MV-4-11 (cell line): ENCODE measurements at regions not wholly inside any gene's neighbourhood (a gene's known extent, or its start where the extent isn't known, plus 50 kb on each side); places are given as distances from the start of the nearest gene placed in this dataset.
"Not testable (repeated sequence)": the region's sequence is repeated elsewhere in the genome, so short reads cannot be mapped to it uniquely, and the experiment has no call there.

Experiments
- DNase-seq: peaks from one replicate; lab custom pipeline; 2025; lab: John Stamatoyannopoulos, UW

GRCh38 chr6:71603021-71603420 is 283.3 kb upstream of the RIMS1 start:
- DNase-seq, result no peak

- no peak for DNase-seq
Measured at GRCh38 chr6:71608646-71609045, 277.7 kb upstream of the RIMS1 start.

- no peak for DNase-seq
Measured at GRCh38 chr6:71619836-71620235, 266.5 kb upstream of the RIMS1 start.

- peak; percentile 0 for DNase-seq
Measured at GRCh38 chr6:71621918-71622519, 264.3 kb upstream of the RIMS1 start.

- DNase-seq, result no peak
Measured at GRCh38 chr6:71642120-71642519, 244.2 kb upstream of the RIMS1 start.

- no peak for DNase-seq
Measured at GRCh38 chr6:71642793-71643192, 243.6 kb upstream of the RIMS1 start.

GRCh38 chr6:71645299-71645698 is 241.1 kb upstream of the RIMS1 start:
- DNase-seq, result no peak

GRCh38 chr6:71649915-71650314 is 236.4 kb upstream of the RIMS1 start:
- DNase-seq, result no peak

- DNase-seq, result no peak
Measured at GRCh38 chr6:71651636-71652035, 234.7 kb upstream of the RIMS1 start.

- no peak for DNase-seq
Measured at GRCh38 chr6:71656121-71656520, 230.2 kb upstream of the RIMS1 start.

GRCh38 chr6:71665931-71666330 is 220.4 kb upstream of the RIMS1 start:
- no peak for DNase-seq

- no peak for DNase-seq
Measured at GRCh38 chr6:71672876-71673275, 213.5 kb upstream of the RIMS1 start.

- no peak for DNase-seq
Measured at GRCh38 chr6:71675386-71675785, 211.0 kb upstream of the RIMS1 start.

- DNase-seq, result no peak
Measured at GRCh38 chr6:71676298-71676697, 210.1 kb upstream of the RIMS1 start.

- DNase-seq, result no peak
Measured at GRCh38 chr6:71678091-71678490, 208.3 kb upstream of the RIMS1 start.

- DNase-seq, result no peak
Measured at GRCh38 chr6:71681234-71681867, 205.0 kb upstream of the RIMS1 start.

- not testable (repeated sequence) for DNase-seq
Measured at GRCh38 chr6:71686021-71686677, 200.2 kb upstream of the RIMS1 start.

GRCh38 chr6:71698702-71699101 is 187.6 kb upstream of the RIMS1 start:
- DNase-seq, result no peak

GRCh38 chr6:71706523-71706922 is 179.8 kb upstream of the RIMS1 start:
- peak; percentile 7 for DNase-seq

GRCh38 chr6:71707059-71707458 is 179.3 kb upstream of the RIMS1 start:
- no peak for DNase-seq

GRCh38 chr6:71720705-71721104 is 165.6 kb upstream of the RIMS1 start:
- DNase-seq, result no peak

GRCh38 chr6:71721642-71722041 is 164.7 kb upstream of the RIMS1 start:
- DNase-seq, result no peak

- DNase-seq, result no peak
Measured at GRCh38 chr6:71722736-71723135, 163.6 kb upstream of the RIMS1 start.
